Natural killer cell treated with Interleukin-12 subunit alpha and Interleukin-12 subunit beta and Interleukin-15 and Interleukin-18, amount 100 ng/mL, for 72 hours (primary cell): ENCODE measurements at regions not wholly inside any gene's neighbourhood (a gene's known extent, or its start where the extent isn't known, plus 50 kb on each side); places are given as distances from the start of the nearest gene placed in this dataset.
"Not testable (repeated sequence)": the region's sequence is repeated elsewhere in the genome, so short reads cannot be mapped to it uniquely, and the experiment has no call there.

ENCODE experiments used
- ATAC-seq, 2 donors: fragments of 150-1000 bp; cut with Tn5 transposase in 1 of 2; sonication (Bioruptor Pico), chemical (Tn5 transposase) in 1 of 2; 2 replicates each; pipeline ENCODE4 v1.10.0; 2021
- DNase-seq: peaks from one replicate; pipeline ENCODE4 v3.0.0; 2022; ENCODE audit warnings: low spot score
- H3K27ac Mint-ChIP-seq, 2 donors: 1 replicate in 1 of 2; 2 replicates in 1 of 2; pipeline ENCODE4 v1.8.0; 2022; ENCODE audit warnings: mixed read lengths in 2 of 2, mild to moderate bottlenecking in 1 of 2, moderate library complexity in 1 of 2
- H3K27me3 Mint-ChIP-seq, 2 donors: 1 replicate in 1 of 2; 2 replicates in 1 of 2; pipeline ENCODE4 v1.8.0; 2022; ENCODE audit warnings: mixed read lengths in 2 of 2
- H3K36me3 Mint-ChIP-seq: one replicate; pipeline ENCODE4 v1.8.0; 2022; ENCODE audit warnings: mixed read lengths
- H3K4me1 Mint-ChIP-seq, 2 donors: 1 replicate in 1 of 2; 2 replicates in 1 of 2; pipeline ENCODE4 v1.8.0; 2022; ENCODE audit warnings: low read depth in 2 of 2, mixed read lengths in 2 of 2, mild to moderate bottlenecking in 1 of 2
- H3K4me3 Mint-ChIP-seq: one replicate; pipeline ENCODE4 v1.8.0; 2022; ENCODE audit warnings: mixed read lengths
- H3K9me3 Mint-ChIP-seq: 2 replicates; pipeline ENCODE4 v1.8.0; 2022; ENCODE audit warnings: mixed read lengths

GRCh38 chr6:27026361-27026760 lies 221.1 kb upstream of the PRSS16 start:
- no peak for ATAC-seq
- Mint-ChIP-seq H3K4me3 (no peak overlapping the region), H3K27ac (no peak overlapping the region), H3K36me3 (peaks cover 7% of the 10 kb centered on the region), H3K27me3 (peaks cover 37 to 66% of the 10 kb centered on the region in 2 donors), H3K4me1 (no peaks in the 10 kb centered on the region), H3K9me3 (no peaks in the 10 kb centered on the region)
- no peak for DNase-seq

GRCh38 chr6:27031302-27031701 lies 216.2 kb upstream of the PRSS16 start:
- H3K4me3 Mint-ChIP-seq = no peak overlapping the region
- peaks cover 36 to 85% of the 10 kb centered on the region in 2 donors for H3K27me3 Mint-ChIP-seq
- no peaks in the 10 kb centered on the region for H3K4me1 Mint-ChIP-seq
- DNase-seq (no peak), ATAC-seq (no peak)
- no peak overlapping the region for H3K27ac Mint-ChIP-seq
- no peaks in the 10 kb centered on the region for H3K9me3 Mint-ChIP-seq
- no peaks in the 10 kb centered on the region for H3K36me3 Mint-ChIP-seq

GRCh38 chr6:27038498-27038897 lies 209.0 kb upstream of the PRSS16 start:
- no peaks in the 10 kb centered on the region for H3K4me1 Mint-ChIP-seq
- DNase-seq = no peak
- no peak for ATAC-seq
- no peaks in the 10 kb centered on the region for H3K36me3 Mint-ChIP-seq
- H3K9me3 Mint-ChIP-seq = no peaks in the 10 kb centered on the region
- H3K27ac Mint-ChIP-seq = no peak overlapping the region
- peaks cover 47 to 75% of the 10 kb centered on the region in 2 donors for H3K27me3 Mint-ChIP-seq
- H3K4me3 Mint-ChIP-seq = no peak overlapping the region

GRCh38 chr6:27040244-27041042 lies 207.1 kb upstream of the PRSS16 start:
- DNase-seq = no peak
- no peaks in the 10 kb centered on the region for H3K4me1 Mint-ChIP-seq
- H3K4me3 Mint-ChIP-seq = no peak overlapping the region
- peaks cover 40 to 62% of the 10 kb centered on the region in 2 donors for H3K27me3 Mint-ChIP-seq
- no peak overlapping the region for H3K27ac Mint-ChIP-seq
- no peaks in the 10 kb centered on the region for H3K36me3 Mint-ChIP-seq
- H3K9me3 Mint-ChIP-seq = no peaks in the 10 kb centered on the region
- no peak for ATAC-seq

- H3K27ac Mint-ChIP-seq = no peak overlapping the region
- no peaks in the 10 kb centered on the region for H3K36me3 Mint-ChIP-seq
- no peak for ATAC-seq
- H3K4me1 Mint-ChIP-seq = no peaks in the 10 kb centered on the region
- peaks cover 33 to 43% of the 10 kb centered on the region in 2 donors for H3K27me3 Mint-ChIP-seq
- H3K4me3 Mint-ChIP-seq = no peak overlapping the region
- DNase-seq = no peak
- no peaks in the 10 kb centered on the region for H3K9me3 Mint-ChIP-seq
Observed at GRCh38 chr6:27043244-27043643, 204.3 kb upstream of the PRSS16 start.

GRCh38 chr6:27045131-27045530 lies 202.4 kb upstream of the PRSS16 start:
- peaks cover 30 to 33% of the 10 kb centered on the region in 2 donors for H3K27me3 Mint-ChIP-seq
- DNase-seq, H3K27ac Mint-ChIP-seq, H3K4me3 Mint-ChIP-seq, H3K4me1 Mint-ChIP-seq, H3K9me3 Mint-ChIP-seq, ATAC-seq, H3K36me3 Mint-ChIP-seq: not testable (repeated sequence)

- H3K4me1 Mint-ChIP-seq, H3K27ac Mint-ChIP-seq, H3K9me3 Mint-ChIP-seq, ATAC-seq, H3K4me3 Mint-ChIP-seq, DNase-seq, H3K36me3 Mint-ChIP-seq: not testable (repeated sequence)
- peaks cover 14 to 15% of the 10 kb centered on the region in 2 donors for H3K27me3 Mint-ChIP-seq
Observed at GRCh38 chr6:27047725-27048124, 199.8 kb upstream of the PRSS16 start.

GRCh38 chr6:27049863-27050781 lies 197.4 kb upstream of the PRSS16 start:
- ATAC-seq = no peak
- peaks cover 7 to 11% of the 10 kb centered on the region in 2 donors for H3K27me3 Mint-ChIP-seq
- no peak for DNase-seq
- no peak overlapping the region for H3K4me3 Mint-ChIP-seq
- no peaks in the 10 kb centered on the region for H3K9me3 Mint-ChIP-seq
- H3K27ac Mint-ChIP-seq = no peak overlapping the region
- H3K4me1 Mint-ChIP-seq = no peaks in the 10 kb centered on the region
- no peaks in the 10 kb centered on the region for H3K36me3 Mint-ChIP-seq

- DNase-seq, H3K27ac Mint-ChIP-seq, ATAC-seq, H3K4me3 Mint-ChIP-seq, H3K36me3 Mint-ChIP-seq, H3K4me1 Mint-ChIP-seq, H3K9me3 Mint-ChIP-seq: not testable (repeated sequence)
- peaks cover 24 to 25% of the 10 kb centered on the region in 2 donors for H3K27me3 Mint-ChIP-seq
Observed at GRCh38 chr6:27052082-27052730, 195.3 kb upstream of the PRSS16 start.

GRCh38 chr6:27052731-27053082 lies 194.8 kb upstream of the PRSS16 start:
- Mint-ChIP-seq H3K36me3 (no peaks in the 10 kb centered on the region), H3K4me3 (no peak overlapping the region), H3K9me3 (no peaks in the 10 kb centered on the region), H3K27me3 (peaks cover 24% of the 10 kb centered on the region in 2 donors), H3K4me1 (no peaks in the 10 kb centered on the region), H3K27ac (no peak overlapping the region)
- no peak for ATAC-seq
- no peak for DNase-seq

- no peaks in the 10 kb centered on the region for H3K9me3 Mint-ChIP-seq
- peaks cover 25 to 30% of the 10 kb centered on the region in 2 donors for H3K27me3 Mint-ChIP-seq
- no peaks in the 10 kb centered on the region for H3K36me3 Mint-ChIP-seq
- H3K4me1 Mint-ChIP-seq = no peaks in the 10 kb centered on the region
- DNase-seq (no peak), ATAC-seq (no peak)
- no peak overlapping the region for H3K27ac Mint-ChIP-seq
- H3K4me3 Mint-ChIP-seq = no peak overlapping the region
Observed at GRCh38 chr6:27053738-27054137, 193.8 kb upstream of the PRSS16 start.

- H3K27ac Mint-ChIP-seq = no peak overlapping the region
Observed at GRCh38 chr6:27056615-27057014, 190.9 kb upstream of the PRSS16 start.

GRCh38 chr6:27059621-27060425 lies 187.7 kb upstream of the PRSS16 start:
- H3K4me3 Mint-ChIP-seq = no peak overlapping the region
- H3K27me3 Mint-ChIP-seq = peaks cover 36 to 53% of the 10 kb centered on the region in 2 donors
- ATAC-seq (no peak), DNase-seq (no peak)
- no peak overlapping the region for H3K27ac Mint-ChIP-seq
- H3K36me3 Mint-ChIP-seq = no peaks in the 10 kb centered on the region
- H3K9me3 Mint-ChIP-seq = no peaks in the 10 kb centered on the region
- H3K4me1 Mint-ChIP-seq = no peaks in the 10 kb centered on the region

More at GRCh38 chr6:27056615-27057014, 190.9 kb upstream of the PRSS16 start:
- no peak overlapping the region for H3K4me3 Mint-ChIP-seq
- H3K27me3 Mint-ChIP-seq = peaks cover 26 to 41% of the 10 kb centered on the region in 2 donors
- DNase-seq (no peak), ATAC-seq (no peak)
- no peaks in the 10 kb centered on the region for H3K9me3 Mint-ChIP-seq
- no peaks in the 10 kb centered on the region for H3K4me1 Mint-ChIP-seq
- H3K36me3 Mint-ChIP-seq = no peaks in the 10 kb centered on the region
